Right renal cortex interstitium (tissue), 3 donors: ENCODE measurements at regions not wholly inside any gene's neighbourhood (a gene's known extent, or its start where the extent isn't known, plus 50 kb on each side); places are given as distances from the start of the nearest gene placed in this dataset.
"Not testable (repeated sequence)": the region's sequence is repeated elsewhere in the genome, so short reads cannot be mapped to it uniquely, and the experiment has no call there.

Source experiments
- DNase-seq, 3 donors: peaks; one replicate each; pipeline ENCODE4 v3.0.0-alpha.2; 2013; ENCODE audit warnings: low read depth in 3 of 3, low spot score in 2 of 3

- no peak for DNase-seq
These were observed 924.6 kb upstream of the GJE1 start for GRCh38 chr6:141208101-141208500.

GRCh38 chr6:141203902-141204575, 928.7 kb upstream of the GJE1 start:
- no peak for DNase-seq

DNA sequence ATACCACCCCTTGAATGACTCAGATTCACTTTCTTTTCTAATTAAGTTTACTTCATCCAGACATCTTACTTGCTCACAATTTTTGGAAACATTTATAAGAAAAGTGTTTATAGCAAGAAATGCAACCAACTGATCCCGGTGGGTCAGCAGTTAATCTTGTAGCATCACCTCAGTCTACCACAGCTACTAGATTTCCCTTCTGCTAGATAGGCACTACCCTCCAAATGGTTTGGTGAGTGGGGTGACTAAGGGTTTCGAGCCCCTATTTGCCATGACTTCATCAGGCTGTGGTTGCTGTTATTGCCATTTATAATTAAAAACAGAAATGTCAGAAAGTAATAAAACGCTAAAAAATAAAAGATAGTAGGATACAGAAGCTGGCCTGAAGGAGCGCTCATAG, 930.1 kb upstream of the GJE1 start:
- no peak for DNase-seq

DNA sequence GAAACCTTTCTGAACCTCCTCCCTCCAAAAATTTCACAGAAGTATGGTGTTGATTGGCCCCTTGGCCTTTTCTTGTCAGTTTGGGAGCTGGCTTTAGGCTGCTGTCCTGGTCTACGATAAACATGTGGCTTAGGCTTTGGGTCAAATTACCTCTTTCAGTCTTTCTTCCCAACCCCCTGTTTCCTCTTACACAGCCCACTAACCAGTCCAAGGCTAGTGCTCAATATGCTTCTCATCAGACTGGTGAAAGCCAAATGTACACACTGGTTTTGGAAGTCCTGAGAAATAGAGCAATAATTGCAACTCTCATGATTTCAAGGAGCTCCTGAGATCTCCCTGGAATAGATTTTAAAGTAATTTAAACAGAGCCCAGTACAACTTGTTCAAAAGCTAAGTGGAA, 933.7 kb upstream of the GJE1 start:
- DNase-seq: no peak

- DNase-seq: no peak
These were observed 937.4 kb upstream of the GJE1 start for GRCh38 chr6:141195251-141195832.

DNA sequence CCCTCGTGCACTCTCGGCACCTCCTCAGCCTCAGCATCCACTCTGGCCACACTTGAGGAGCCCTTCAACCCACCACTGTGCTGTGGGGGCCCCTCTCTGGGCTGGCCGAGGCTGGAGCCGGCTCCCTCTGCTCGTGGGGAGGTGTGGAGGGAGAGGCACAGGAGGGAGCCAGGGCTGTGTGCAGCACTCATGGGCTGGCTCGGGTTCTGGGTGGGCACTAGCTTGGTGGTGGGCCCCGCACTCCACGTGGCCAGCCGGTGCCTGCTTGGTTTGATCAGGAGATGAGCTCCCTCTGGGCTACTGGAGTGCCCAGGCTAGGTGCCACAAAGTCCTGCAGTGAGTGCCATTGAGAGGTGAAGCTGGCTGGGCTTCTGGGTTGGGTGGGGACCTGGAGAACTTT, 949.4 kb upstream of the GJE1 start:
- DNase-seq: no peak

DNA sequence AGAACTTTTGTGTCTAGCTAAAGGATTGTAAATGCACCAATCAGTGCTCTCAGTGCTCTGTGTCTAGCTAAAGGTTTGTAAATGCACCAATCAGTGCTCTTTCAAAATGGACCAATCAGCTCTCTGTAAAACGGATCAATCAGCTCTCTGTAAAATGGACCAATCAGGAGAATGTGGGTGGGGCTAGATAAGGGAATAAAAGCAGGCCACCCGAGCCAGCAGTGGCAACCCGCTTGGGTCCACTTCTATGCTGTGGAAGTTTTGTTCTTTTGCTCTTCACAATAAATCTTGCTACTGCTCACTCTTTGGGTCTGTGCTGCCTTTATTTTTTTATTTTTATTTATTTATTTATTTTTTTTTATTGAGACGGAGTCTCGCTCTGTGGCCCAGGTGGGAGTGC, 957.3 kb upstream of the GJE1 start:
- not testable (repeated sequence) for DNase-seq

- DNase-seq: no peak
These were observed 957.8 kb upstream of the GJE1 start for GRCh38 chr6:141174932-141175331.

DNA sequence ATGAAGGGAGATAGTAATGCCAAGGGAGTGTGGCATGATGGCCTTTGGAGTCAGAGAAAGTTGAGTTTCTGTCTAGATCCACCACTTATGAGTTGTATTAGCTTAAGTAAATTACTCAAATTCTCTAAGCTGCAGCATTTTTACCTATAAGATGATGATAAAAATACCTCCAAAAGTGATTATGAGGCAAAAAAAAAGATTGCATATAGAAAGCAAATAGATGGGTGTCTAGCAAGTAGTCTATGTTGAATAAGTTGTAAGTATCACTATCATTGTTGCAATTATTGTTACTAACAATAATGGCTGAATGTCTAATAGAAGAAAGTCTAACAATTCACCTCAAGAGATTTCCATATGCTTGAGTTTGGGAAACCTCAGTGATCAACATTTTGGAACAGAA, 959.2 kb upstream of the GJE1 start:
- no peak for DNase-seq

DNA sequence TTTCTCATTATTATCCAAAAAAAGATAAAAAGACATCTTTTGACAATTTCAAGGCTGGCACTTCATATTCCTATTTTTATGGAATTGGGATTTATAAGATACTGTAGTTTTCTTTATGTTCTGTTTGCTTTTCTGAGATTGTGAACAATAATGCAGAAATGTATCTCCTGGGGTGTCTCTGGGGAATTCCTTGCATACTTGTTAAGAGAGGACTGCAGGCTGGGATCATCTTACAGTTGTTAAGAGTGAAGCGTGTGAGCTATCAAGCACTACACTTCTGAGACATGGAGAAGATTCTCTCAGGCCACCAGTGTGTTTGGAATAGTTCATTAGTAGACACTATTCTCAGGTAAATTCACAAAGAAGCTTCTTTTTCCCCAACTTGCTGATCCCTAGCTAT, 963.3 kb upstream of the GJE1 start:
- DNase-seq: no peak

- DNase-seq: no peak
These were observed 964.8 kb upstream of the GJE1 start for GRCh38 chr6:141167945-141168344.

GRCh38 chr6:141165002-141165665, 967.6 kb upstream of the GJE1 start:
- DNase-seq: no peak

GRCh38 chr6:141164042-141164743, 968.5 kb upstream of the GJE1 start:
- no peak for DNase-seq

GRCh38 chr6:141163107-141163506, 969.6 kb upstream of the GJE1 start:
- DNase-seq: no peak

GRCh38 chr6:141158740-141159139, 974.0 kb upstream of the GJE1 start:
- no peak for DNase-seq

DNA sequence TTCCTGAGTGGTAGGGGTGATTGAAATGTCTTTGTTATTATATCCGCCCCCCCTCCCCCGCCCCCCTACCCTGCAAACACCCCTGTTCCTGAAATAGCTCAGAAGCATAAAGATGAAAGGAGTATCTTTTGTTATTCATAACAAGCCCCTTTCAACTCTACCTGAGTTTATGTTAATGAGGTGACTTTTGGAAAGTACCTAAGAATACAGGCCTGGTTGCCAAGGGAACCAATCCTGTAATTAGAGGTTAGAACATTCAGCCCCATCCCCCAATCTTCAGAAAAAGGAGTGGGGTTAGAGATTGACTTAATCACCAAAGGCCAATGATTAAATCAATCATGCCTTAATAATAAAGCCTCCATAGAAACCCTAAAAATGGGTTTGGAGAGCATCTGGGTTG, 979.2 kb upstream of the GJE1 start:
- DNase-seq: no peak

DNA sequence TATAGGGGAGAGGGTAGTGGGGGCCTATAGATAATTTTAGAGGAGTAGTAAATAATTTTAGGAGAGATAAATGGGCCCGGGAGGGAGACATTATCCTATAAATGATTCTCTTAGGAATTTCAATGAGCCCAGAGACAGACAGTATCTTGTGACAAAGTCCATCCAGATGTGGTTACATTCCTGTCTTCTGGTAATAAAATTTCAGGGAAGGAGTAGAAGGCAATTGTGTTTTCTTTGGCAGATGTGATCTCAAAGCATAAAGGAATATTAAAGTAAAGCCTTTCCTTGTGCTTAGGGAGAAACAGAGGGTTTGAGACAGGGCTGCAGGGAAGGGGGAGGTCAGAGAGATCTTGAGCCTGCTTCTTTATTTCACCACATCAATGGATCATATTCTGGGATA, 979.8 kb upstream of the GJE1 start:
- DNase-seq: no peak

- DNase-seq: no peak
These were observed 980.9 kb upstream of the GJE1 start for GRCh38 chr6:141151710-141152417.

- no peak for DNase-seq
These were observed 990.9 kb upstream of the GJE1 start for GRCh38 chr6:141141870-141142269.

- DNase-seq: no peak
These were observed 991.8 kb upstream of the GJE1 start for GRCh38 chr6:141140905-141141304.

DNA sequence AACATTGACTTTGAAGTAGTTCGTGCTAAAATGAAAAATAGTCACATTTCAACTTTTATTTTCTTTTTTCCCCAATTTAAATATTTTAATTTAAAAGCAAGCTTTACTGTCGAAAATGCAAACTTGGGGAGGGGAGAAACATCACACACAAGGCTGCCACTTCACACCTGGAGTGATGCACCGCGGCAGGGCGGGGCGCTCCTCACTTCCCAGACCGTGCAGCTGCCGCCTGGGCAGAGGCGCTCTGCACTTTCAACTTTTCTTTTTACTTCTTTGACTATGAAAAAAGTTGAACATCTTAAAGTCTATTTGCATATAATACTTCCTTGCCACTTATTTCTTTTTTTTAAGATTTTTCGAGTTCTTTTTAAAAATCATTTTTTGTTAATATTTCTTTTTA, 993.3 kb upstream of the GJE1 start:
- DNase-seq: no peak
